Activated CD4-positive, alpha-beta T cell treated with anti-CD3 and anti-CD28 coated beads, Interleukin-10, Interleukin-2, amounts not matched to agents 100 ng/mL and 50 ng/mL, durations not matched to agents 16 hours and 8 hours (primary cell): ENCODE measurements at regions not wholly inside any gene's neighbourhood (a gene's known extent, or its start where the extent isn't known, plus 50 kb on each side); places are given as distances from the start of the nearest gene placed in this dataset.

Source experiments
- DNase-seq: peaks from one replicate; pipeline ENCODE4 v3.0.0-alpha.2; 2020

DNA sequence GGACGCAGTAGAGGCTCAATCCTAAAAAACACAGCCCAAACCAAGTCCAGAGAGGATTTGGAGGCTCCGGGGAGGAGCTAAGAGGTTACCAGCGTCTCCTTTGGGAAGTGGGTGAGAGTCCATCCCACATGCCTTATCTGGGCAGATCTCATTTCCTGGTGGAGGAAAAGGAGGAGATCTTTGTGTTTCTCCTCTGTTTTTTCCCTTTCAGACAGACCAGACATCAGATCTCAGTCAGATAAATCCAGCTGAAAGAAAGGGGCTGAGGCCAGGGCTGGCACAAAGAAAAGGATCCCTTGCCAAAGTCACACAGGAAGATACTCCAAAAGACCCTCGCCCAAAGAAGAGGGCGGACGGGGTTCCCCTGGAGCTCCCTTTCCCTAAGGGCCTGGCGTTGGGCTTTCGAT, 58.3 kb upstream of the COMTD1 start:
- no peak for DNase-seq

DNA sequence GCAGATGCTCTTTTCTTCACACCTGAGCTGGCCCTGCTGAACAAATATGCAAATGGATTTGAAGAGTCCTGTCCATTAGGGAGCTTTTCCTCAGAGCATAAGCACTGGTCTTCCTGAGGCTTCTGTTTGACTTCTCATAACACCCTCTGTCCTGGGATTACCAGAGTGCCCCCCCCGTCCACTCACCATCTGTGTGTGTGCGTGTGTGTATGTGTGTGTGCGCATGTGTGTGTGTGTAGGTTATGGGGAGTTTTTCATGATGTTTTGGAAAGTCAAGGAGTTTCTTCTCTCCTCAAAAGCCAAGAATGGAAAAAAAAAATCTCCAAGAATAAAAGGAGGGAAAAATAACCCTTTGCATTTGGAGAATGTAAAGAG, 57.7 kb upstream of the COMTD1 start:
- DNase-seq = no peak

DNA sequence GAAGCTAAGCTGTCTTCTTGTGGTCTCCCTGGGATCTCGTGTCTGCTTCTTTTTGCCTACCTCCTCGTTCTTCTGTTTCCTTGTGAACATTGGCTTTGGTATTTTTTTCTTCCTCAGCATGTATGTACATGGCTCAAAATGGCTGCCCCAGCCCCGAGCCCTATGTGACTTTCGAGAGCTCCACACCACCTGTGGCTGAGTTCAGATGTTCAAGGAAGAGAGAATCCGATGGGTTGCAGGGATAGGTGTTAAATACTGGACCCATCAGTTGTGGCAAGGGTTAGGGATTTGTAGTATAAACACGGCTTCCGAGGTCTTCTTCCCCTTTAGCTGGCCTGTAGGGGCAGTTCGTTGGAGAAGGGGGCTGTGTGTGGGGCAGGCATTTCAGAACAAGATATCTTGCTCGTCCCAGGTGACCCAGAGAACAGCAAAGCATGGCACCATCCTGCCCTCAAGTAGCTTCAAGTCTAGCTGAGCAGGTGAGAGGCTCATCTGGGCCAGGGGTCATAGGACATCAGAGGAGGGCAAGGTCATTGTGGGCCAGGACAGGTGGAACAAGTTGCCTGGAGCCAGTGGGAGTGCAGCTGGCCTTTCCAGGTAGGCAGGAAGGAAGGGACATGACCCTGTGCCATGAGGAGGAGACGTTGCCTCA, 57.2 kb upstream of the COMTD1 start:
- no peak for DNase-seq

DNA sequence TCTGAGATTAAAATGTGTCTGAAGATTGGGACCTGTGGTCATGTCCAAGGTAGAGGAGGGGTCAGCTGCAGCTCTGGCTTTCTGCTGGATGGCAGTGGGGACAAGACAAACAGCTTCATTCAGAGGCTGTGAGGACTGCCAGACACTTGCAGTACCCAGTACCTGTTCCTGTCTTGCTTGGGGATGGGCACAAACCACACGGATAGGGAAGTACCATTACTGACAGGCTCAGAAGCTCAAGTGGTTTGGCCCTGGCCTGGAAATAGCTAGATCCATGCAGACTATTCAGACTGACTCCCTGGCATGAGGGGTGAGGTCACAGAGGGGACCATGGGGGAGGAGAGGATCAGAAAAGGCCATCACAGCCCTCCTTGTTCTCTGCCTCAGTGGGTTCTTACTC, 56.0 kb upstream of the COMTD1 start:
- DNase-seq = no peak

DNA sequence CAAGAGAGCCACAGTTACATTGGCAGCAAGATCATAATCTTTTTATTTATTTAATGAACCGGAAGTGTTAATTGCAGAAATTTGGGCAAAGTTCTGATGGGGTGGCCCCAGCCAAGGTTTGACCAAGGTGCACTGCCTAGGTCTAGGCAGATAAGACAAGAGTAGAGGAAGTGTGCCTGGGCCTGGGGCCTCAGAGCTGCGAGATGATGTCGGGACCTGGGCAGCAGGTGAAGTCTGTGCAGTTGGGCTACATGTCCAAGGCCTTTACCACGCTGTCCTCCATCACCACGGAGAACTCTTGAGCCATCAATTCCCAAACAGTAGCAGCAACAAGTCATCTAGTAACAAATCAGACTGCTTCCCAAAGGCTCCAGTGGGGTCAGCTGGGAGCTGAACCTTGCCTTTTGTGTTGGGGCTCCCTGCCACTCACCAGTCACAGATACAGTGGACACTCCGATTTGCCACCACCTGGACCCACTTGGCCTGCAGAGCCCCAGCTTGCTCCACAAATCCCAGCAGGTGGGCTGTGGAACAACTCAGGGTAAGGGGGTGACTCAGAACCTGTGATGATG, 52.5 kb upstream of the COMTD1 start:
- DNase-seq = no peak

DNA sequence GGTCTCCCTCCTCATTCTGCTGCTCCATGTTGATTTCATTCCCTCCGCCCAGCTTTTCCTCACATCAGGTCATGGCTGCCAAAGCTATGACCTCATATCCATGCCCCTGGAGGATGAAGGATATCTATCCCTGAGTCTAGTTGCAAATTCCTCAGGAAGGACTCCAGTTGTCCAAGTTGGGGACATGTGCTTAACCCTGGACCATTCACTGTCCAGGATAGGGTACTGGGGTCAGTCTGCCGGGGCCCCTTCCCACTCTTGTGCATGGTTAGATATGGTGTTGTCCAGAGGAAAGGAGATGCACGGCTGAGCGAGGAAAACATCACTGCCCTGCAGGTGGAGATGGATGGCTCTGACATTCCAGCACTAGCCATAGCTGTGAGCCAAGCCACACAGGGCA, 51.9 kb upstream of the COMTD1 start:
- DNase-seq = no peak

DNA sequence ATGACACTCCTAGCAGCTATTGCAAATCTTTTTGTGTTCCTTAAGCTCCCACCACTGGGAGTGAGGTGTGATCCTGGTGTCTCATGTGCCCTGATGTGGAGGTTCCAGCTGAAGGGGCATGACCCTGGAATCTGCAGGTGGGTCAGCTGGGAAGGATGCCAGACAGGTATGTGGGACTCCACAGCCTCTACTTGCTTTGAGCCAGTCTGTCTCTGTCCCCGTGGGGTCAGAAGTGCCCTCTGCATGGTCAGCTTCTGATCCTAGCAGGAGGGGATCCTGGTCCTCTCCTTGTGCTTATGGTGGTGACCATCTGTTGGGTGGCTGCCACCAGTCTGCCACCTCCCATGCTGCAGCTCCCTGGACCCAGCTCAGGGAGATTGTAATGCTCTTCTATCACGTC, 51.1 kb upstream of the COMTD1 start:
- no peak for DNase-seq
